ENCODE measurements at regions not wholly inside any gene's neighbourhood (a gene's known extent, or its start where the extent isn't known, plus 50 kb on each side); places are given as distances from the start of the nearest gene placed in this dataset.

GRCh38 chr9:89679581-89679980 is 74.8 kb downstream of the GADD45G start:
- TF ChIP-seq POLR2AphosphoS5 (IDR thresholded peaks at IDR 0.05) = no peak
- TF ChIP-seq EP300 (IDR thresholded peaks at IDR 0.05; ENCODE audit: low read depth) = no peak
- no peak for TF ChIP-seq CTCF (IDR thresholded peaks at IDR 0.05)
